Testis (tissue), 2 donors: ENCODE measurements at regions not wholly inside any gene's neighbourhood (a gene's known extent, or its start where the extent isn't known, plus 50 kb on each side); places are given as distances from the start of the nearest gene placed in this dataset.

Experiments used
- CTCF ChIP-seq, 3 experiments: fragments of 450-650 bp in 2 of 3; fragments of 200-600 bp in 1 of 3; sonication (generic) in 1 of 3; IDR thresholded peaks; one replicate each; pipeline ENCODE4 v1.5.1; 2016 to 2019; ENCODE audit warnings: antibody characterized with exemption in 3 of 3, mild to moderate bottlenecking in 2 of 3, moderate library complexity in 1 of 3
- POLR2A ChIP-seq: fragments of 450-650 bp; IDR thresholded peaks from one replicate; pipeline ENCODE4 v1.6.1; 2017; ENCODE audit warnings: antibody characterized with exemption, mild to moderate bottlenecking, moderate library complexity

GRCh38 chr2:122905431-122905830 is 1119.7 kb upstream of the CNTNAP5 start:
- TF ChIP-seq CTCF (IDR thresholded peaks at IDR 0.05) (no peak), POLR2A (no peak)
